ENCODE measurements at regions not wholly inside any gene's neighbourhood (a gene's known extent, or its start where the extent isn't known, plus 50 kb on each side); places are given as distances from the start of the nearest gene placed in this dataset.

GRCh38 chr10:132134241-132135052 lies 52.3 kb upstream of the DPYSL4 start:
- no peak for TF ChIP-seq CTCF (IDR thresholded peaks at IDR 0.05)
- TF ChIP-seq POLR2A (IDR thresholded peaks at IDR 0.05), result no peak
- TF ChIP-seq POLR2AphosphoS5 (IDR thresholded peaks at IDR 0.05), result no peak
